ENCODE measurements at regions not wholly inside any gene's neighbourhood (a gene's known extent, or its start where the extent isn't known, plus 50 kb on each side); places are given as distances from the start of the nearest gene placed in this dataset.

DNA sequence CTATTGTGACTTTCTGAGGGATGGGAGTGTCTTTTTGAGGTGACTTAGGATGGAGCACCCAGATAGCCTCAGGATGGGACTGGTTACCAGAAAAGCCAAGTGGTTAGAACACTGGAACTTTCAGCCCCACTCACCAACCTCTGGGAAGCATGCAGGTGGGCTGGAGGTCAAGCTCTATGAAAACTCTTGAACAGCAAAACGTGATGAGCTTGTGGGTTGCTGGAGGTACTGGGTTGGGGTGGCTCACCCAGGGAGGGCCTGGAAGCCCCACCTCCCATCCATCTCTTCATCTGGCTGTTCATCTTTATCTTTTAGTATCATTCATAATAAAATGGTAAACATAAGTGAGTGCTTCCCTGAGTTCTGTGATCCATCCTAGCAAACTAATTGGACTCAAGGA is 216.4 kb downstream of the SPP2 start:
- TF ChIP-seq, protein P1, sequence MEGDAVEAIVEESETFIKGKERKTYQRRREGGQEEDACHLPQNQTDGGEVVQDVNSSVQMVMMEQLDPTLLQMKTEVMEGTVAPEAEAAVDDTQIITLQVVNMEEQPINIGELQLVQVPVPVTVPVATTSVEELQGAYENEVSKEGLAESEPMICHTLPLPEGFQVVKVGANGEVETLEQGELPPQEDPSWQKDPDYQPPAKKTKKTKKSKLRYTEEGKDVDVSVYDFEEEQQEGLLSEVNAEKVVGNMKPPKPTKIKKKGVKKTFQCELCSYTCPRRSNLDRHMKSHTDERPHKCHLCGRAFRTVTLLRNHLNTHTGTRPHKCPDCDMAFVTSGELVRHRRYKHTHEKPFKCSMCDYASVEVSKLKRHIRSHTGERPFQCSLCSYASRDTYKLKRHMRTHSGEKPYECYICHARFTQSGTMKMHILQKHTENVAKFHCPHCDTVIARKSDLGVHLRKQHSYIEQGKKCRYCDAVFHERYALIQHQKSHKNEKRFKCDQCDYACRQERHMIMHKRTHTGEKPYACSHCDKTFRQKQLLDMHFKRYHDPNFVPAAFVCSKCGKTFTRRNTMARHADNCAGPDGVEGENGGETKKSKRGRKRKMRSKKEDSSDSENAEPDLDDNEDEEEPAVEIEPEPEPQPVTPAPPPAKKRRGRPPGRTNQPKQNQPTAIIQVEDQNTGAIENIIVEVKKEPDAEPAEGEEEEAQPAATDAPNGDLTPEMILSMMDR (conservative IDR thresholded peaks at IDR 0.05; ENCODE audit: low read length): no peak
- no peak for TF ChIP-seq EZH2phosphoT487 (IDR thresholded peaks at IDR 0.05; ENCODE audit: borderline replicate concordance, low read depth, low read length)
